Mesenchymal stem cell (in vitro differentiated cells and primary cell): ENCODE measurements at regions not wholly inside any gene's neighbourhood (a gene's known extent, or its start where the extent isn't known, plus 50 kb on each side); places are given as distances from the start of the nearest gene placed in this dataset.
A peak's percentile ranks its signal among the peaks of the same experiment; 100 is the strongest.

ENCODE experiments used
- DNase-seq: peaks from one replicate; pipeline ENCODE4 v3.0.0-alpha.2; 2013
- H2AFZ ChIP-seq: one replicate; pipeline ENCODE4 v1.6.1; 2013; ENCODE audit warnings: low read depth, mild to moderate bottlenecking, control low read depth, inconsistent platforms, low read length, moderate library complexity
- H2AK5ac ChIP-seq: 2 replicates; pipeline ENCODE4 v1.6.1; 2013; ENCODE audit warnings: low read length, moderate library complexity, mild to moderate bottlenecking, inconsistent platforms; ENCODE audit not compliant: severe bottlenecking
- H2BK120ac ChIP-seq: one replicate; pipeline ENCODE4 v1.6.1; 2013; ENCODE audit warnings: low read depth, mild to moderate bottlenecking, inconsistent platforms, low read length, moderate library complexity
- H2BK12ac ChIP-seq, 2 experiments: one replicate each; pipeline ENCODE4 v1.6.1; 2013; ENCODE audit warnings: inconsistent platforms in 2 of 2, low read length in 2 of 2, mild to moderate bottlenecking in 2 of 2, moderate library complexity in 2 of 2, control low read depth in 1 of 2
- H2BK15ac ChIP-seq: one replicate; pipeline ENCODE4 v1.6.1; 2013; ENCODE audit warnings: mild to moderate bottlenecking, low read depth, inconsistent platforms; ENCODE audit not compliant: poor library complexity, severe bottlenecking
- H2BK5ac ChIP-seq: 2 replicates; pipeline ENCODE4 v1.6.1; 2013; ENCODE audit warnings: low read depth, mild to moderate bottlenecking, low read length, control low read depth, inconsistent platforms; ENCODE audit not compliant: poor library complexity, severe bottlenecking
- H3K14ac ChIP-seq, 2 experiments: one replicate each; pipeline ENCODE4 v1.6.1; 2013; ENCODE audit warnings: inconsistent platforms in 2 of 2, low read length in 2 of 2, control low read depth in 1 of 2, mild to moderate bottlenecking in 1 of 2, moderate library complexity in 1 of 2
- H3K18ac ChIP-seq, 2 experiments: one replicate each; pipeline ENCODE4 v1.6.1; 2013; ENCODE audit warnings: inconsistent platforms in 2 of 2, low read length in 2 of 2, control low read depth in 1 of 2, low read depth in 1 of 2, mild to moderate bottlenecking in 1 of 2
- H3K23ac ChIP-seq, 2 experiments: one replicate each; pipeline ENCODE4 v1.6.1; 2013; ENCODE audit warnings: inconsistent platforms in 2 of 2, low read length in 2 of 2, mild to moderate bottlenecking in 2 of 2, moderate library complexity in 2 of 2, control low read depth in 1 of 2
- H3K27ac ChIP-seq: 2 replicates; pipeline ENCODE4 v1.5.1; 2013; ENCODE audit warnings: mild to moderate bottlenecking, moderate library complexity, low read length, control low read depth, inconsistent platforms; ENCODE audit not compliant: poor library complexity, severe bottlenecking
- H3K27me3 ChIP-seq, 2 experiments: 2 replicates each; pipeline versions ENCODE4 v1.6.1 to v1.7.0; 2013; ENCODE audit warnings: low read length in 2 of 2, mild to moderate bottlenecking in 2 of 2, moderate library complexity in 2 of 2, control low read depth in 1 of 2, inconsistent platforms in 1 of 2; ENCODE audit not compliant: control insufficient read depth in 1 of 2, insufficient read depth in 1 of 2
- H3K36me3 ChIP-seq, 2 experiments: 2 replicates each; pipeline versions ENCODE4 v1.6.1 to v1.7.0; 2013; ENCODE audit warnings: low read length in 2 of 2, control low read depth in 1 of 2, inconsistent platforms in 1 of 2, low read depth in 1 of 2, mild to moderate bottlenecking in 1 of 2; ENCODE audit not compliant: insufficient read depth in 2 of 2, control insufficient read depth in 1 of 2
- H3K4ac ChIP-seq, 2 experiments: one replicate each; pipeline ENCODE4 v1.6.1; 2013; ENCODE audit warnings: inconsistent platforms in 2 of 2, low read length in 2 of 2, mild to moderate bottlenecking in 2 of 2, moderate library complexity in 2 of 2, control low read depth in 1 of 2, low read depth in 1 of 2
- H3K4me1 ChIP-seq: 2 replicates; pipeline ENCODE4 v1.6.1; 2013; ENCODE audit warnings: low read depth, low read length, control low read depth; ENCODE audit not compliant: control insufficient read depth, insufficient read depth
- H3K4me2 ChIP-seq: 2 replicates; pipeline ENCODE4 v1.6.1; 2013; ENCODE audit warnings: low read length, mild to moderate bottlenecking, inconsistent platforms; ENCODE audit not compliant: poor library complexity, severe bottlenecking
- H3K4me3 ChIP-seq, 2 experiments: 2 replicates each; pipeline versions ENCODE4 v1.5.1 to v1.7.0; 2013; ENCODE audit warnings: low read length in 2 of 2, mild to moderate bottlenecking in 2 of 2, control low read depth in 1 of 2, low read depth in 1 of 2; ENCODE audit not compliant: insufficient read depth in 1 of 2
- H3K79me1 ChIP-seq: replicated peaks from 2 replicates; pipeline ENCODE4 v1.6.1; 2013; ENCODE audit warnings: mild to moderate bottlenecking, control low read depth, low read length, inconsistent platforms; ENCODE audit not compliant: poor library complexity, severe bottlenecking
- H3K9ac ChIP-seq: 2 replicates; pipeline ENCODE4 v1.7.0; 2013; ENCODE audit warnings: mild to moderate bottlenecking, low read length, moderate library complexity
- H3K9me3 ChIP-seq: 2 replicates; pipeline ENCODE4 v1.7.0; 2013; ENCODE audit warnings: mild to moderate bottlenecking, low read length; ENCODE audit not compliant: control insufficient read depth
- H4K8ac ChIP-seq: one replicate; pipeline ENCODE4 v1.6.1; 2013; ENCODE audit warnings: inconsistent platforms, mild to moderate bottlenecking, low read length, moderate library complexity
- H4K91ac ChIP-seq: one replicate; pipeline ENCODE4 v1.6.1; 2013; ENCODE audit warnings: mild to moderate bottlenecking, low read length, inconsistent platforms
- WGBS: methylation state at CpG from one replicate; pipeline ENCODE4 v1.1.7; 2013; ENCODE audit warnings: mixed read lengths; 5-methylcytosine and 5-hydroxymethylcytosine counted together

GRCh38 chr10:90602862-90603610, 254.8 kb downstream of the HTR7 start:
- Histone ChIP-seq H2BK120ac (no peak overlapping the region), H3K9me3 (peaks cover 3% of the 10 kb centered on the region), H2AK5ac (no peak overlapping the region), H2BK5ac (no peak overlapping the region), H3K18ac (no peak overlapping the region), H3K36me3 (no peaks in the 10 kb centered on the region), H3K4me2 (no peak overlapping the region), H3K14ac (no peak overlapping the region), H3K27me3 (peaks cover 0 to 6% of the 10 kb centered on the region in 2 experiments), H4K8ac (no peak overlapping the region), H3K4me3 (no peak overlapping the region), H4K91ac (no peak overlapping the region), H3K9ac (no peak overlapping the region), H2BK12ac (no peak overlapping the region), H3K23ac (no peak overlapping the region), H3K27ac (no peak overlapping the region), H2AFZ (no peak overlapping the region), H3K79me1 (no peaks in the 10 kb centered on the region), H2BK15ac (no peak overlapping the region), H3K4ac (no peak overlapping the region), H3K4me1 (peaks cover 2% of the 10 kb centered on the region)
- peak; percentile 68 for DNase-seq
- WGBS: 68% methylated on average over 2 of the region's 2 CpGs

- Histone ChIP-seq H3K4me3 (no peak overlapping the region), H2BK12ac (no peak overlapping the region), H3K9me3 (peaks cover 3% of the 10 kb centered on the region), H2BK5ac (no peak overlapping the region), H2BK15ac (no peak overlapping the region), H4K8ac (no peak overlapping the region), H3K4ac (no peak overlapping the region), H3K27me3 (no peaks in the 10 kb centered on the region), H2AFZ (no peak overlapping the region), H3K4me1 (peaks cover 2% of the 10 kb centered on the region), H2BK120ac (no peak overlapping the region), H3K18ac (no peak overlapping the region), H3K4me2 (no peak overlapping the region), H3K27ac (no peak overlapping the region), H3K14ac (no peak overlapping the region), H3K36me3 (no peaks in the 10 kb centered on the region), H4K91ac (no peak overlapping the region), H2AK5ac (no peak overlapping the region), H3K23ac (no peak overlapping the region), H3K79me1 (no peaks in the 10 kb centered on the region), H3K9ac (no peak overlapping the region)
- peak; percentile 25 for DNase-seq
Measured at GRCh38 chr10:90604636-90605035, 253.2 kb downstream of the HTR7 start.

DNA sequence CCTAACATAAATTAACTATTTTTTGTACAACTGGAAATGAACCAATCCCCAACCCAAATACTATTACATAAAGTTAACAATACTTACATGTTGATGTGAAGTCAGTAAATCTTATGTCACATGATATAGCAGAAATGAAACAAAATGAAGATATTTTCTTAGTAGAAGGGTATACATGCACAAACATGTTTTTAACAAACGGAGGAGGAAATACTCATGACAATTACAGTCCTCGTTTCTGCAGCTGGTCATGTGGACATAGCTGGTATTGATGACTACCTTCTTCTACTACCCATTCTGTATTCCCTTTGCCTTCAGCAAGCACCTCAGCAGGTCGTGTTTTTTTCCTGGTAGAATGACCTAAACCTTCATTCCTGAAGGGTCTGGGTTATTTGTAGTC, 252.3 kb downstream of the HTR7 start:
- H4K91ac ChIP-seq: no peak overlapping the region
- no peak overlapping the region for H2BK15ac ChIP-seq
- H3K23ac ChIP-seq: no peak overlapping the region
- H4K8ac ChIP-seq: no peak overlapping the region
- H3K4me1 ChIP-seq: peaks cover 2% of the 10 kb centered on the region
- DNase-seq: no peak
- no peak overlapping the region for H3K14ac ChIP-seq
- H3K18ac ChIP-seq: no peak overlapping the region
- no peak overlapping the region for H3K27ac ChIP-seq
- H2BK12ac ChIP-seq: no peak overlapping the region
- WGBS: 79% methylated on average over 2 of the region's 3 CpGs
- no peaks in the 10 kb centered on the region for H3K79me1 ChIP-seq
- H2AK5ac ChIP-seq: no peak overlapping the region
- H3K27me3 ChIP-seq: no peaks in the 10 kb centered on the region
- no peak overlapping the region for H3K9ac ChIP-seq
- no peak overlapping the region for H2BK5ac ChIP-seq
- peaks cover 3% of the 10 kb centered on the region for H3K9me3 ChIP-seq
- H2AFZ ChIP-seq: no peak overlapping the region
- H3K36me3 ChIP-seq: no peaks in the 10 kb centered on the region
- H3K4me3 ChIP-seq: no peak overlapping the region
- no peak overlapping the region for H3K4ac ChIP-seq
- no peak overlapping the region for H2BK120ac ChIP-seq
- no peak overlapping the region for H3K4me2 ChIP-seq

DNA sequence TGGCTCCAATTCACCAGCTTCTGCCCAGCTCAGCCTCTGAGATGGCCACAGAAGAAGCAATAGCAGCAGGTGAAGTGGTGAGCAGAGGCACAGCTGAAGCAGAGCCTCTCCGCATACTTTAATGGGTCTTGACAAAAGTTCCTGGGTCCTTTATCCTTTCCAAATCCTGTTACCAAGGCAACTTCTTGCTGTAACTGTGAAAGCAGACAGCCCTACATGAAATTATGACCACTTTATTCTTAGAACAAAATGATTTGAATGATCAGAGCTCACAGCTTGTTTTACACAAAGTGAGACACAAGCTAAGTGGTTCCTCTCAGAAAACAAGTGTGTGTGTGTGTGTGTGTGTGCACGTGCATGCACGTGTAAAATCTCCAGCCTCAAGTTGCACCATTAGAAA, 245.6 kb downstream of the HTR7 start:
- H3K9ac ChIP-seq: no peak overlapping the region
- H3K23ac ChIP-seq: no peak overlapping the region
- H2AFZ ChIP-seq: no peak overlapping the region
- no peak overlapping the region for H3K27ac ChIP-seq
- no peak overlapping the region for H4K91ac ChIP-seq
- no peak overlapping the region for H2BK15ac ChIP-seq
- no peak overlapping the region for H2BK5ac ChIP-seq
- no peak overlapping the region for H4K8ac ChIP-seq
- H3K9me3 ChIP-seq: no peaks in the 10 kb centered on the region
- no peaks in the 10 kb centered on the region for H3K27me3 ChIP-seq
- no peak overlapping the region for H3K18ac ChIP-seq
- no peak overlapping the region for H2BK120ac ChIP-seq
- no peak overlapping the region for H2AK5ac ChIP-seq
- no peak overlapping the region for H2BK12ac ChIP-seq
- no peak overlapping the region for H3K14ac ChIP-seq
- no peak overlapping the region for H3K4me2 ChIP-seq
- no peaks in the 10 kb centered on the region for H3K36me3 ChIP-seq
- H3K4me1 ChIP-seq: no peaks in the 10 kb centered on the region
- no peak for DNase-seq
- no peak overlapping the region for H3K4ac ChIP-seq
- no peaks in the 10 kb centered on the region for H3K79me1 ChIP-seq
- WGBS: 100% methylated on average over 1 of the region's 3 CpGs
- no peak overlapping the region for H3K4me3 ChIP-seq
